HT-29 (cell line): ENCODE measurements at regions not wholly inside any gene's neighbourhood (a gene's known extent, or its start where the extent isn't known, plus 50 kb on each side); places are given as distances from the start of the nearest gene placed in this dataset.

Experiments used
- DNase-seq: peaks from one replicate; pipeline ENCODE4 v3.0.0-alpha.2; 2015; ENCODE audit warnings: low spot score

DNA sequence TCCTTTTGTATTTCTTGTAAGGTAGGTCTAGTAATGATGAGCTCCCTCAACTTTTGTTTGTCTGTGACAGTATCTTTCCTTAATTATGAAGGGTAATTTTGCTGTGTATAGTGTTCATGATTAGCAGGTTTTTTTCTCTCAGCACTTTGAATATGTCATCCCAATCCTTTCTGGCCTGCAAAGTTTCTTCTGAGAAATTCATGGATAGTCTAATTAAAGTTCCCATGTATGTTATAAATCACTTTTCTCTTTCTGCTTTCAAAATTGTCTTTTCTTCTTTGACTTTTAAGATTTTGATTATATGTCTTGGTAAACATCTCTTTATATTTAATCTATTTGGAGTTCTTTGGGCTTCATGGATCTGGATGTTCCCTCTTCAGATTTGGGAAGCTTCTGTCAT, 54.3 kb upstream of the ZKSCAN2 start:
- no peak for DNase-seq

DNA sequence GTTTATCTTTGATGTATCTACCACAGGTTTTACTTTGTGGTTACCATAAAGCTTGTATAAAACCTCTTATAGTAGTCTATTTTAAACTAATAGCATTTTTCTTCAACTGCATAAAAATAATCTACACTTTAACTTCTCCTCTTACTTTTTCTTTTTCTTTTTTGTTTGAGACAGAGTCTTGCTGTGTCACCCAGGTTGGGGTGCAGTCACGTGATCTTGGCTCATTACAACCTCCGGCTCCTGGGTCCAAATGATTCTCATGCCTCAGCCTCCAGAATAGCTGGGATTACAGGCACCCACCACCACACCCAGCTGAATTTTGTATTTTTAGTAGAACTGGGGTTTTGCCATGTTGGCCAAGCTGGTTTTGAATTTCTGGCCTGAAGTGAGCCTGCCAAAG, 53.4 kb upstream of the ZKSCAN2 start:
- no peak for DNase-seq
